PC-9 (cell line): ENCODE measurements at regions not wholly inside any gene's neighbourhood (a gene's known extent, or its start where the extent isn't known, plus 50 kb on each side); places are given as distances from the start of the nearest gene placed in this dataset.
"Not testable (repeated sequence)": the region's sequence is repeated elsewhere in the genome, so short reads cannot be mapped to it uniquely, and the experiment has no call there.

ENCODE experiments used
- BruUV-seq: library from RNA; stranded (reverse); fragments of 400-500 nt; replicated peaks from 2 replicates; lab custom pipeline; 2021; lab: Mats Ljungman, UMichigan
- CTCF ChIA-PET: fragments of 300-600 bp; sonication (Branson Sonifier 250); formaldehyde crosslinking; loops from one replicate; lab custom pipeline; 2022; ENCODE audit warnings: antibody characterized with exemption; lab: Charles Lee
- POLR2A ChIA-PET: fragments of 300-600 bp; sonication (Branson Sonifier 250); formaldehyde crosslinking; loops from one replicate; lab custom pipeline; 2022; ENCODE audit warnings: antibody characterized with exemption; ENCODE audit not compliant: unreplicated experiment; lab: Charles Lee
- DNase-seq, 2 experiments: peaks; one replicate each; pipeline versions ENCODE4 v3.0.0 to v3.0.0-alpha.2; 2015 to 2022; ENCODE audit warnings: mixed read lengths in 1 of 2
- H2AFZ ChIP-seq: fragments of 200-600 bp; sonication (generic); 2 replicates; pipeline ENCODE4 v1.8.1; 2017; ENCODE audit warnings: antibody characterized with exemption
- H3F3A ChIP-seq: fragments of 200-600 bp; sonication (generic); 2 replicates; pipeline ENCODE4 v1.8.1; 2017; ENCODE audit warnings: antibody characterized with exemption, mild to moderate bottlenecking, low read depth; ENCODE audit not compliant: insufficient read depth
- H3K27ac ChIP-seq: fragments of 200-600 bp; sonication (generic); 2 replicates; pipeline ENCODE4 v1.6.1; 2016; ENCODE audit warnings: mixed run types
- H3K27me3 ChIP-seq: fragments of 200-600 bp; sonication (generic); 2 replicates; pipeline ENCODE4 v1.6.1; 2016; ENCODE audit warnings: low read depth, mixed run types; ENCODE audit not compliant: insufficient read depth
- H3K36me3 ChIP-seq: fragments of 200-600 bp; sonication (generic); 2 replicates; pipeline ENCODE4 v1.6.1; 2016; ENCODE audit warnings: low read depth, mixed run types
- H3K4me1 ChIP-seq: fragments of 200-600 bp; sonication (generic); replicated peaks from 2 replicates; pipeline ENCODE4 v1.6.1; 2016; ENCODE audit warnings: mixed run types; ENCODE audit not compliant: insufficient read depth
- H3K4me2 ChIP-seq: fragments of 200-600 bp; sonication (generic); 2 replicates; pipeline ENCODE4 v1.6.1; 2017; ENCODE audit warnings: mixed run types
- H3K4me3 ChIP-seq: fragments of 200-600 bp; sonication (generic); 2 replicates; pipeline ENCODE4 v1.6.1; 2016; ENCODE audit warnings: mixed run types
- H3K79me2 ChIP-seq: fragments of 200-600 bp; sonication (generic); 2 replicates; pipeline ENCODE4 v1.6.1; 2017; ENCODE audit warnings: low read depth, mixed run types
- H3K9me2 ChIP-seq: fragments of 200-600 bp; sonication (generic); 2 replicates; pipeline ENCODE4 v1.8.1; 2017; ENCODE audit warnings: mild to moderate bottlenecking; ENCODE audit not compliant: insufficient read depth
- H3K9me3 ChIP-seq: fragments of 200-600 bp; sonication (generic); 2 replicates; pipeline ENCODE4 v1.8.1; 2016; ENCODE audit warnings: low read depth; ENCODE audit not compliant: insufficient read depth
- H4K20me1 ChIP-seq: fragments of 200-600 bp; sonication (generic); 2 replicates; pipeline ENCODE4 v1.8.1; 2017; ENCODE audit not compliant: insufficient read depth
- CTCF ChIP-seq: fragments of 200-600 bp; sonication (generic); conservative IDR thresholded peaks from 2 replicates; pipeline ENCODE4 v1.6.1; 2017; ENCODE audit warnings: mixed run types, antibody characterized with exemption, mild to moderate bottlenecking, moderate library complexity
- EZH2 ChIP-seq: fragments of 200-600 bp; sonication (generic); IDR thresholded peaks from 2 replicates; pipeline ENCODE4 v1.8.0; 2017; ENCODE audit warnings: antibody characterized with exemption, low read depth
- intact Hi-C: fragments of 100-400 bp; cut with micrococcal nuclease; formaldehyde crosslinking; loops from one replicate; pipeline ENCODE4 v1.10.0; 2022; ENCODE audit not compliant: unreplicated experiment

- H3K9me2 ChIP-seq, result no peaks in the 10 kb centered on the region
- DNase-seq, result no peak
- intact Hi-C loops, result no loop called here
- no peaks in the 10 kb centered on the region for H3F3A ChIP-seq
- POLR2A ChIA-PET, result no interaction called here
- no peak overlapping the region for H3K27ac ChIP-seq
- no peak overlapping the region for H3K4me2 ChIP-seq
- CTCF ChIA-PET, result no interaction called here
- no peaks in the 10 kb centered on the region for H3K27me3 ChIP-seq
- BruUV-seq, result no TSS peak
- H4K20me1 ChIP-seq, result no peaks in the 10 kb centered on the region
- H2AFZ ChIP-seq, result no peak overlapping the region
- H3K79me2 ChIP-seq, result no peaks in the 10 kb centered on the region
- no peak overlapping the region for H3K4me3 ChIP-seq
- no peaks in the 10 kb centered on the region for H3K9me3 ChIP-seq
- H3K4me1 ChIP-seq, result no peaks in the 10 kb centered on the region
- TF ChIP-seq EZH2 (no peak), CTCF (no peak)
- no peaks in the 10 kb centered on the region for H3K36me3 ChIP-seq
Measured at GRCh38 chr4:4950561-4951290, 68.5 kb downstream of the CYTL1 start.

GRCh38 chr4:4952273-4952672, 67.0 kb downstream of the CYTL1 start:
- no peaks in the 10 kb centered on the region for H3K9me3 ChIP-seq
- H3K36me3 ChIP-seq, result no peaks in the 10 kb centered on the region
- intact Hi-C loops, result no loop called here
- H3K4me1 ChIP-seq, result no peaks in the 10 kb centered on the region
- no peak overlapping the region for H3K4me3 ChIP-seq
- no TSS peak for BruUV-seq
- H3K9me2 ChIP-seq, result no peaks in the 10 kb centered on the region
- no peaks in the 10 kb centered on the region for H3F3A ChIP-seq
- no peak overlapping the region for H3K4me2 ChIP-seq
- no peak overlapping the region for H2AFZ ChIP-seq
- no peak overlapping the region for H3K27ac ChIP-seq
- ChIA-PET CTCF (no interaction called here), POLR2A (no interaction called here)
- H3K27me3 ChIP-seq, result no peaks in the 10 kb centered on the region
- no peak for DNase-seq
- TF ChIP-seq EZH2 (no peak), CTCF (no peak)
- no peaks in the 10 kb centered on the region for H4K20me1 ChIP-seq
- no peaks in the 10 kb centered on the region for H3K79me2 ChIP-seq

GRCh38 chr4:4959344-4960074, 59.7 kb downstream of the CYTL1 start:
- not testable (repeated sequence) for H3F3A ChIP-seq

More at GRCh38 chr4:4959344-4960074, 59.7 kb downstream of the CYTL1 start:
- BruUV-seq, H3K36me3 ChIP-seq, H4K20me1 ChIP-seq, H3K27me3 ChIP-seq, POLR2A ChIA-PET, H3K79me2 ChIP-seq, H3K27ac ChIP-seq, CTCF ChIA-PET, intact Hi-C loops, DNase-seq, H3K9me2 ChIP-seq, H3K9me3 ChIP-seq, H3K4me1 ChIP-seq: not testable (repeated sequence)
- peak overlapping the region; percentile 78 for H2AFZ ChIP-seq
- peak overlapping the region; percentile 80 for H3K4me2 ChIP-seq
- H3K4me3 ChIP-seq, result peak overlapping the region; percentile 56
